ENCODE measurements at regions not wholly inside any gene's neighbourhood (a gene's known extent, or its start where the extent isn't known, plus 50 kb on each side); places are given as distances from the start of the nearest gene placed in this dataset.

GRCh38 chr7:41584746-41585145, 118.1 kb downstream of the INHBA start:
- TF ChIP-seq CTCF (IDR thresholded peaks at IDR 0.05; ENCODE audit: poor library complexity, severe bottlenecking) (no peak), TAF1 (IDR thresholded peaks at IDR 0.05; ENCODE audit: low read depth) (no peak), RAD21 (conservative IDR thresholded peaks at IDR 0.05) (no peak), SMC3 (conservative IDR thresholded peaks at IDR 0.05; ENCODE audit: poor library complexity) (no peak), EP300 (conservative IDR thresholded peaks at IDR 0.05; ENCODE audit: poor library complexity, severe bottlenecking) (no peak), REST (IDR thresholded peaks at IDR 0.05; ENCODE audit: borderline replicate concordance) (no peak), POLR2AphosphoS5 (IDR thresholded peaks at IDR 0.05) (no peak)

Measured in neural cell (in vitro differentiated cells).